Bronchial epithelial cell (primary cell): ENCODE measurements at regions not wholly inside any gene's neighbourhood (a gene's known extent, or its start where the extent isn't known, plus 50 kb on each side); places are given as distances from the start of the nearest gene placed in this dataset.

Source experiments
- DNase-seq: peaks from one replicate; pipeline ENCODE4 v3.0.0-alpha.2; 2010; ENCODE audit warnings: low read depth
- FAIRE-seq: peaks from 2 replicates; lab custom pipeline; 2011; peaks lifted over from hg19 to GRCh38; lab: Jason Lieb, UNC
- H3K27me3 ChIP-seq: 2 replicates; pipeline ENCODE4 v1.5.1; 2011; ENCODE audit warnings: low read length; ENCODE audit not compliant: control insufficient read depth, insufficient read depth
- H3K36me3 ChIP-seq: 2 replicates; pipeline ENCODE4 v1.5.1; 2011; ENCODE audit warnings: low read length; ENCODE audit not compliant: control insufficient read depth, insufficient read depth
- H3K4me3 ChIP-seq: 2 replicates; pipeline ENCODE4 v1.5.1; 2011; ENCODE audit warnings: mild to moderate bottlenecking, low read depth, low read length, control low read depth
- TF ChIP-seq, protein P1 (sequence below): IDR thresholded peaks from 2 replicates; pipeline ENCODE4 v1.5.1; 2011; ENCODE audit warnings: mild to moderate bottlenecking, moderate library complexity, low read length, control low read depth, inconsistent platforms; ENCODE audit not compliant: insufficient read depth, severe bottlenecking

DNA sequence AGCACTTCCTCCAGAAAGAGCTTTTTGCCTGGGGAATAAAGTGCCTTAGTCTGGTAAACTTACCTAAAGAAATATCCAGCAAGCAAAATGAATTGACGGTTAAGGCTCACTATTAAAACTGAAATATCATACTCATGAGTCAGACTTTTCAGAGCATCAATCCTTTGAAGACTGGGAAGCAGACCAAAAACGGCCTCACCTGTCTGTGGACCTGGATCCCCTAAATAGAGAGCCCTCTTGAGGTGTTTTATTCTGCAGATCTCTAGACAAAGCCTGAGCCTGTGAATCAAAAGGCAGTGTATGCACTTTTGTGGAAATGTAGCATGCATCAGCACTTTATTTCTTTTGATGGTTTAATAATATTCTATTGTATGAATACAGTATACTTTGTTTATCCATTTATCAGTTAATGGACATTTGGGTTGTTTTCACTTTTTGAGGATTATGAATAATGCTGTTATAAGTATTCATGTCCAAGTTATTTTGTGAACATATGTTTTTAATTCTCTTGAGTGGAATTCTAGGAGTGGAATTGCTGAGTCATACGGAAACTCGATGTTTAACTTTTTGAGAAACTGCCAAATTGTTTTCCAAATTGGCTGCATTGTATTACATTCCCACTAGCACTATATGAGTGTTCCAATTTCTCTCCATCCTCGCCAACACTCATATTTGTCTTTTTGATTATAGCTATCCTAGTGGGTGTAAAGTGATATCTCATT is 449.0 kb upstream of the IGFBP3 start:
- Histone ChIP-seq H3K36me3 (no peaks in the 10 kb centered on the region), H3K4me3 (no peak overlapping the region), H3K27me3 (no peaks in the 10 kb centered on the region)
- TF ChIP-seq, protein P1, sequence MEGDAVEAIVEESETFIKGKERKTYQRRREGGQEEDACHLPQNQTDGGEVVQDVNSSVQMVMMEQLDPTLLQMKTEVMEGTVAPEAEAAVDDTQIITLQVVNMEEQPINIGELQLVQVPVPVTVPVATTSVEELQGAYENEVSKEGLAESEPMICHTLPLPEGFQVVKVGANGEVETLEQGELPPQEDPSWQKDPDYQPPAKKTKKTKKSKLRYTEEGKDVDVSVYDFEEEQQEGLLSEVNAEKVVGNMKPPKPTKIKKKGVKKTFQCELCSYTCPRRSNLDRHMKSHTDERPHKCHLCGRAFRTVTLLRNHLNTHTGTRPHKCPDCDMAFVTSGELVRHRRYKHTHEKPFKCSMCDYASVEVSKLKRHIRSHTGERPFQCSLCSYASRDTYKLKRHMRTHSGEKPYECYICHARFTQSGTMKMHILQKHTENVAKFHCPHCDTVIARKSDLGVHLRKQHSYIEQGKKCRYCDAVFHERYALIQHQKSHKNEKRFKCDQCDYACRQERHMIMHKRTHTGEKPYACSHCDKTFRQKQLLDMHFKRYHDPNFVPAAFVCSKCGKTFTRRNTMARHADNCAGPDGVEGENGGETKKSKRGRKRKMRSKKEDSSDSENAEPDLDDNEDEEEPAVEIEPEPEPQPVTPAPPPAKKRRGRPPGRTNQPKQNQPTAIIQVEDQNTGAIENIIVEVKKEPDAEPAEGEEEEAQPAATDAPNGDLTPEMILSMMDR: no peak
- DNase-seq (peak; percentile 47), FAIRE-seq (no peak)

DNA sequence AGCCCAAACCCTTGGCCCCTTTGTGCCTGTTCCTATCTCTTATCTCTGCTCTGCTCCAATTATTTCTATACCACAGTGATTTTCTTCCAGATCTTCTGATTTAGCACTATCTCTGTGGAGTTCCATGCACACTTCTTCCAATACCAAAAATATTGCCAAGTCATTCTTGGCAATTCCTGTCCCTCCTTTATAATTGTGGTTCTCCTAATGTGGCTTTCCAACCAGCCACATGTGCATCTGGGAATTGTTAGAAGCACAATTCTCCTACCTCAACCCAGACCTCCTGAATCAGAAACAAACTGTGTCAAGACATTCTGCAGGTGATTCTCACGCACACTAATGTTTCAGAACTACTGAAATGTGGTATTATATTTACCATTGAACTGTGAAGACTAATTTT is 447.8 kb upstream of the IGFBP3 start:
- Histone ChIP-seq H3K4me3 (no peak overlapping the region), H3K27me3 (no peaks in the 10 kb centered on the region), H3K36me3 (no peaks in the 10 kb centered on the region)
- no peak for DNase-seq
- no peak for FAIRE-seq
- TF ChIP-seq, protein P1: no peak

DNA sequence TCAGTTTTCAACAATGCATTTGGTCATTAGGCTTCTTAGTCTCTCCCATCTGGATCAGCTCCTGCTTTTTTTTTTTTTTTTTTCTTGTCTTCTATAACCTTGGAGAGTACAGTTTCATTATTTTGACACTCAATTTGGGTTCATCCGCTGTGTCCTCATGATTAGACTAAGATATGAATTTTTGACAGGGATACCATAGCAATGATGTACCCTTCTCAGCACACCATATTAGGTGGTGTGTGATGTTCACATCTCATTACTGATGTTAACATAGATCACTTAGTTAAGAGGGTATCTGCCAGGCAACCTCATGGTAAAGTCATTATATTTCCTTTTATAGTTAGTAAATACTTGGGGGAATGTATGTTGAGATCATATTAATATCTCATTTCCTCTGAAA is 445.5 kb upstream of the IGFBP3 start:
- DNase-seq: no peak
- Histone ChIP-seq H3K36me3 (no peaks in the 10 kb centered on the region), H3K4me3 (no peak overlapping the region), H3K27me3 (no peaks in the 10 kb centered on the region)
- FAIRE-seq: no peak
- TF ChIP-seq, protein P1: no peak

DNA sequence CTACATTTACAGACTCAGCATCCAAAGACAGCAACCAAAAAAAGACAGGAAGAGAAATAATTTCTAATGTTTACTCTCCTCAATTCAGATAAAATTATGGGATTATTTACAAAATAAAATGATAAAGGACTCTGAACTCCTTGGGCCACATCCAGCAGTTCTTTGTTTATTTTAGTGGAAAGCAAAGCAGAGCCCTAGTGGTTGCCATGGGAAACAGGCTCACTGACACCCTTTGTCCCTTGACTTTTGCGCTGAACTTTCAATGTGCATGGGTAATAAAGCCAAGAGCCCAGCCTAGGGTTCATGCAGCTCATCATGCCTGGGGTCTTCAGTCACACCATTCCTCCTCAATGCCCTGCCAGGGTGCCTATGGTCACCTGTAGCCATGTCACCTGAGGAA is 442.6 kb upstream of the IGFBP3 start:
- DNase-seq (no peak), FAIRE-seq (peak; percentile 18)
- Histone ChIP-seq H3K27me3 (no peaks in the 10 kb centered on the region), H3K36me3 (no peaks in the 10 kb centered on the region), H3K4me3 (no peak overlapping the region)
- TF ChIP-seq, protein P1: no peak

DNA sequence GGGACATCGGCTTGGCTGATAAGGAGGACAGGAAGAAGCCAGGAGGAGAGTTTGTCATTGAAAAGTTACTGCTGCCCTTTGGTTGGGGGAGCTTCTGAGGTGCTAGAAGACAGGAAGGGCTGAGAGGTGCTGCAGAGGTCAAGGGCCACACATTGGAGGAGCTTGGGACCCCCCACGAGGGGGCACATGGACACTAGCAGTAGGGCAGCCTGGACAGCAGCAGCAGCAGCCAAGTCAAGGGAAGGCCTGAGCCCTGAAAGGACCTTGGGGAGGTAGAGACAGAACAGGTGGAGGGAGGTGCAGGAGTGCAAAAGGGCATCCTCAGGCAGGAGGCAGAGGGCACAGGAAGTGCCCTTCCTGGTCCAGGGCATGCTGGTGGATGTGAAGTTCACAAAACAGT is 439.7 kb upstream of the IGFBP3 start:
- Histone ChIP-seq H3K4me3 (no peak overlapping the region), H3K36me3 (no peaks in the 10 kb centered on the region), H3K27me3 (peaks cover 2% of the 10 kb centered on the region)
- FAIRE-seq: no peak
- TF ChIP-seq, protein P1: no peak
- no peak for DNase-seq

DNA sequence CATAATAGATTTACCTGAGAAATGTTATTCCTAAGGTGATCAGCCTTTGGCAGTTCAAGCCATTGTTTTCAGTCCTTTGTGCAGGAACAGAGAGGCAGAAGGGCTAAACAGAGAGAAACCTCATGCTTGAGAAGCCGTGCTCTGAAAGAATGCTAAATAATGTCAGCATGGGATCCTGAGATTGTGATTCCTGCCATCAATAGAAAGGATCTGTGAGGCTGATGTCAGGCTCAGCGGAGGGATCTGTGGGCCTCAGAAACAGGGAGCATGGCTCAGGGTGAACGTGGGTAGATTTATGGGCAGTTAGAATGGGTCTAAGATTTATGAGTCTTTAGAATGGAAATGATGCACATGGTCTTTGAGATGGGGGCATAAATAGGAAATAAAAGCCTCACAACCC is 439.2 kb upstream of the IGFBP3 start:
- no peak for FAIRE-seq
- TF ChIP-seq, protein P1: no peak
- Histone ChIP-seq H3K36me3 (no peaks in the 10 kb centered on the region), H3K27me3 (peaks cover 2% of the 10 kb centered on the region), H3K4me3 (no peak overlapping the region)
- DNase-seq: no peak
